Stomach (tissue), 8 donors: ENCODE measurements at regions not wholly inside any gene's neighbourhood (a gene's known extent, or its start where the extent isn't known, plus 50 kb on each side); places are given as distances from the start of the nearest gene placed in this dataset.

Source experiments
- DNase-seq, 2 donors: peaks; one replicate each; pipeline versions ENCODE4 v3.0.0 to v3.0.0-alpha.2; 2013 to 2019
- H3K27ac ChIP-seq, 5 donors: fragments of 200-600 bp in 4 of 5; sonication (generic) in 4 of 5; one replicate each; pipeline ENCODE4 v1.5.1; 2013 to 2019; ENCODE audit warnings: mild to moderate bottlenecking in 1 of 5, moderate library complexity in 1 of 5
- H3K27me3 ChIP-seq, 3 donors: fragments of 200-600 bp; sonication (generic); one replicate each; pipeline ENCODE4 v1.5.1; 2017 to 2019; ENCODE audit warnings: mixed run types in 1 of 3
- H3K36me3 ChIP-seq, 4 donors: fragments of 200-600 bp; sonication (generic); 1 replicate in 3 of 4; 2 replicates in 1 of 4; pipeline ENCODE4 v1.5.1; 2016 to 2019
- H3K4me1 ChIP-seq, 4 donors: fragments of 200-600 bp; sonication (generic); one replicate each; pipeline ENCODE4 v1.5.1; 2016 to 2019
- H3K4me3 ChIP-seq, 4 donors: fragments of 200-600 bp; sonication (generic) in 3 of 4; one replicate each; pipeline ENCODE4 v1.5.1; 2016 to 2019; ENCODE audit warnings: mild to moderate bottlenecking in 1 of 4
- H3K9me3 ChIP-seq, 4 donors: fragments of 200-600 bp; sonication (generic); one replicate each; pipeline ENCODE4 v1.5.1; 2016 to 2019
- CTCF ChIP-seq, 7 experiments: fragments of 450-650 bp in 4 of 7; fragments of 200-600 bp in 3 of 7; sonication (generic) in 3 of 7; IDR thresholded peaks; one replicate each; pipeline ENCODE4 v1.5.1; 2016 to 2019; ENCODE audit warnings: antibody characterized with exemption in 7 of 7, control low read depth in 2 of 7, mild to moderate bottlenecking in 1 of 7
- EP300 ChIP-seq: sonication (generic); formaldehyde crosslinking; IDR thresholded peaks from one replicate; pipeline ENCODE4 v1.6.1; 2017; ENCODE audit warnings: antibody characterized with exemption
- POLR2A ChIP-seq, 4 donors: fragments of 450-650 bp; IDR thresholded peaks; one replicate each; pipeline ENCODE4 v1.6.1; 2016; ENCODE audit warnings: antibody characterized with exemption in 4 of 4, control low read depth in 2 of 4, mild to moderate bottlenecking in 1 of 4, moderate library complexity in 1 of 4
- POLR2AphosphoS5 ChIP-seq, 3 donors: sonication (generic); formaldehyde crosslinking; IDR thresholded peaks; one replicate each; pipeline ENCODE4 v1.6.1; 2016; ENCODE audit warnings: antibody characterized with exemption in 3 of 3
- WGBS, 5 donors: extraction: QIAGEN DNeasy Blood & Tissue Kit in 3 of 5; methylation state at CpG; one replicate each; pipeline versions ENCODE4 v1.1.5 to v1.1.7; 2013 to 2018; 5-methylcytosine and 5-hydroxymethylcytosine counted together
- intact Hi-C: fragments of 100-400 bp; cut with DNase I; formaldehyde crosslinking; loops from one replicate; pipeline ENCODE4 v1.15.1; 2023; ENCODE audit warnings: low total_unique reads
- donor health status: healthy with polysubstance abuse.
- donor health status: Bipolar disorder and iron deficiency.
- donor health status: healthy.

- DNase-seq, result peak in 1 of 2 donors; percentile 35
- Histone ChIP-seq H3K4me3 (no peak overlapping the region), H3K27ac (no peak overlapping the region), H3K4me1 (peaks cover 0 to 75% (median 35%) of the 10 kb centered on the region in 4 donors), H3K27me3 (no peaks in the 10 kb centered on the region), H3K36me3 (no peaks in the 10 kb centered on the region), H3K9me3 (no peaks in the 10 kb centered on the region)
- 62 to 76% (median 72%) methylated on average over 3 of the region's 3 CpGs for WGBS, 5 donors
- intact Hi-C loops, result no loop called here
- TF ChIP-seq EP300 (no peak), POLR2A (IDR thresholded peaks at IDR 0.05) (no peak), POLR2AphosphoS5 (IDR thresholded peaks at IDR 0.05) (no peak), CTCF (IDR thresholded peaks at IDR 0.05) (no peak)
Measured at GRCh38 chr3:72395776-72396311, 452.4 kb downstream of the SHQ1 start.

DNA sequence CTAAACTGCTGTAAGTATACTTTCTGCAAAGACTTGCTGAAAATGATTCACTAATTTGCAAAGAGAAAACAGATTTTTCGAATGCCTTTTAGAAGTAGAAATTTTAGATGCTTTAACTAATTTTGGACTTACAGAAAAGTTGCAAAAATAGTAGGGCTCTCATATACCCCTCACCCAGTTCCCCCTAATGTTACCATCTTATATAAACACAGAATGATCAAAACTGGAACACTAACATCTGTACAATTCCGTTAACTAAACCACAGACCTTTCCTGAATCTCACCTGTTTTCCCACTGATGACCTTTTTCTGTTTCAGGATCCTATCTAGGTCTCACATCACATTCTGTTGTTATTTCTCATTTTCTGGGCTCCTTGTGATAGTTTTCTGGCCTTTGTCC is 454.8 kb downstream of the SHQ1 start:
- Histone ChIP-seq H3K36me3 (no peaks in the 10 kb centered on the region), H3K27ac (no peak overlapping the region), H3K4me1 (peaks cover 8 to 83% (median 41%) of the 10 kb centered on the region in 4 donors), H3K27me3 (no peaks in the 10 kb centered on the region), H3K9me3 (no peaks in the 10 kb centered on the region), H3K4me3 (no peak overlapping the region)
- WGBS, 5 donors, result 90 to 94% (median 91%) methylated on average over 2 of the region's 2 CpGs
- intact Hi-C loops, result no loop called here
- TF ChIP-seq EP300, result no peak
- no peak for TF ChIP-seq POLR2A (IDR thresholded peaks at IDR 0.05)
- TF ChIP-seq POLR2AphosphoS5 (IDR thresholded peaks at IDR 0.05), result no peak
- no peak for TF ChIP-seq CTCF (IDR thresholded peaks at IDR 0.05)
- DNase-seq, result no peak

- 59 to 71% (median 67%) methylated on average over 2 of the region's 2 CpGs for WGBS, 5 donors
- no peak overlapping the region for H3K27ac ChIP-seq
- intact Hi-C loops, result no loop called here
- H3K36me3 ChIP-seq, result no peaks in the 10 kb centered on the region
- no peaks in the 10 kb centered on the region for H3K27me3 ChIP-seq
- no peak for DNase-seq
- no peaks in the 10 kb centered on the region for H3K9me3 ChIP-seq
- no peak overlapping the region for H3K4me3 ChIP-seq
- TF ChIP-seq POLR2A (IDR thresholded peaks at IDR 0.05), result no peak
- TF ChIP-seq POLR2AphosphoS5 (IDR thresholded peaks at IDR 0.05), result no peak
- TF ChIP-seq CTCF (IDR thresholded peaks at IDR 0.05), result no peak
- TF ChIP-seq EP300, result no peak
- H3K4me1 ChIP-seq, result peaks cover 12 to 85% (median 46%) of the 10 kb centered on the region in 4 donors
Measured at GRCh38 chr3:72391659-72392058, 456.6 kb downstream of the SHQ1 start.

- TF ChIP-seq EP300 (no peak), CTCF (IDR thresholded peaks at IDR 0.05) (no peak), POLR2A (IDR thresholded peaks at IDR 0.05) (no peak), POLR2AphosphoS5 (IDR thresholded peaks at IDR 0.05) (no peak)
- H3K4me3 ChIP-seq, result no peak overlapping the region
- no peak overlapping the region for H3K27ac ChIP-seq
- no peaks in the 10 kb centered on the region for H3K9me3 ChIP-seq
- intact Hi-C loops, result no loop called here
- H3K36me3 ChIP-seq, result no peaks in the 10 kb centered on the region
- no peaks in the 10 kb centered on the region for H3K27me3 ChIP-seq
- H3K4me1 ChIP-seq, result peaks cover 12 to 86% (median 44%) of the 10 kb centered on the region in 4 donors
- no peak for DNase-seq
- 67 to 73% (median 72%) methylated on average over 3 of the region's 3 CpGs for WGBS, 5 donors
Measured at GRCh38 chr3:72390841-72391240, 457.4 kb downstream of the SHQ1 start.
